ENCODE measurements at regions not wholly inside any gene's neighbourhood (a gene's known extent, or its start where the extent isn't known, plus 50 kb on each side); places are given as distances from the start of the nearest gene placed in this dataset.

- H3K36me3 ChIP-seq (ENCODE audit: control insufficient read depth, insufficient read depth, low read length): no peaks in the 10 kb centered on the region
- no peak overlapping the region for H3K27ac ChIP-seq (ENCODE audit: low read length)
- intact Hi-C loops (cut with micrococcal nuclease; ENCODE audit: unreplicated experiment) (loop anchor here (1.0 kb wide), 1 partner anchor 9 kb away; no protein-coding TSS in a partner anchor), in situ Hi-C loops (cut with HindIII; ENCODE audit: low pct_unique_long_range_greater_than_20kb, low sequenced_read_pairs) (no loop called here)
- H3K4me1 ChIP-seq (ENCODE audit: control insufficient read depth, insufficient read depth, low read length): no peaks in the 10 kb centered on the region
- no peaks in the 10 kb centered on the region for H3K9me3 ChIP-seq (ENCODE audit: control insufficient read depth, insufficient read depth, low read depth, low read length)
- H3K27me3 ChIP-seq (ENCODE audit: control insufficient read depth, insufficient read depth, low read length): no peaks in the 10 kb centered on the region
- H3K4me3 ChIP-seq (ENCODE audit: low read depth in 2 of 2, low read length in 2 of 2): no peak overlapping the region
- TF ChIP-seq POLR2AphosphoS5 (IDR thresholded peaks at IDR 0.05; ENCODE audit: low read depth, low read length): no peak
- TF ChIP-seq, protein P1, sequence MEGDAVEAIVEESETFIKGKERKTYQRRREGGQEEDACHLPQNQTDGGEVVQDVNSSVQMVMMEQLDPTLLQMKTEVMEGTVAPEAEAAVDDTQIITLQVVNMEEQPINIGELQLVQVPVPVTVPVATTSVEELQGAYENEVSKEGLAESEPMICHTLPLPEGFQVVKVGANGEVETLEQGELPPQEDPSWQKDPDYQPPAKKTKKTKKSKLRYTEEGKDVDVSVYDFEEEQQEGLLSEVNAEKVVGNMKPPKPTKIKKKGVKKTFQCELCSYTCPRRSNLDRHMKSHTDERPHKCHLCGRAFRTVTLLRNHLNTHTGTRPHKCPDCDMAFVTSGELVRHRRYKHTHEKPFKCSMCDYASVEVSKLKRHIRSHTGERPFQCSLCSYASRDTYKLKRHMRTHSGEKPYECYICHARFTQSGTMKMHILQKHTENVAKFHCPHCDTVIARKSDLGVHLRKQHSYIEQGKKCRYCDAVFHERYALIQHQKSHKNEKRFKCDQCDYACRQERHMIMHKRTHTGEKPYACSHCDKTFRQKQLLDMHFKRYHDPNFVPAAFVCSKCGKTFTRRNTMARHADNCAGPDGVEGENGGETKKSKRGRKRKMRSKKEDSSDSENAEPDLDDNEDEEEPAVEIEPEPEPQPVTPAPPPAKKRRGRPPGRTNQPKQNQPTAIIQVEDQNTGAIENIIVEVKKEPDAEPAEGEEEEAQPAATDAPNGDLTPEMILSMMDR (IDR thresholded peaks at IDR 0.05): no peak
- ATAC-seq (no peak), DNase-seq (ENCODE audit: low read depth, low spot score) (no peak)
- CTCF ChIA-PET: no interaction called here
- BruUV-seq (replicated peaks): no TSS peak
- POLR2A ChIA-PET: no interaction called here
These were observed 338.8 kb downstream of the HAO1 start for GRCh38 chr20:7601431-7601830.

- ATAC-seq (no peak), DNase-seq (ENCODE audit: low read depth, low spot score) (no peak)
- intact Hi-C loops (cut with micrococcal nuclease; ENCODE audit: unreplicated experiment): no loop called here
- H3K27ac ChIP-seq (ENCODE audit: low read length): no peak overlapping the region
- H3K4me1 ChIP-seq (ENCODE audit: control insufficient read depth, insufficient read depth, low read length): no peaks in the 10 kb centered on the region
- no peaks in the 10 kb centered on the region for H3K36me3 ChIP-seq (ENCODE audit: control insufficient read depth, insufficient read depth, low read length)
- ChIA-PET POLR2A (no interaction called here), CTCF (interaction anchor here (0.6 kb wide), 1 partner anchor 14 kb away, joined by 6 read pairs; no protein-coding TSS in a partner anchor)
- no TSS peak for BruUV-seq (replicated peaks)
- H3K4me3 ChIP-seq (ENCODE audit: low read depth in 2 of 2, low read length in 2 of 2): no peak overlapping the region
- in situ Hi-C loops (cut with HindIII; ENCODE audit: low pct_unique_long_range_greater_than_20kb, low sequenced_read_pairs): no loop called here
- 0 out of 2 replicates have a peak, but pooled peaks cover 2% of the 10 kb centered on the region for H3K9me3 ChIP-seq (ENCODE audit: control insufficient read depth, insufficient read depth, low read depth, low read length)
- TF ChIP-seq, protein P1 (IDR thresholded peaks at IDR 0.05): no peak
- no peak for TF ChIP-seq TCF7L2 (IDR thresholded peaks at IDR 0.05; ENCODE audit: low read depth, low read length)
- no peak for TF ChIP-seq REST (IDR thresholded peaks at IDR 0.05; ENCODE audit: insufficient read depth in 1 of 2, low read depth in 2 of 2, low read length in 1 of 2)
- no peak for TF ChIP-seq POLR2AphosphoS5 (IDR thresholded peaks at IDR 0.05; ENCODE audit: low read depth, low read length)
- TF ChIP-seq SIN3A (IDR thresholded peaks at IDR 0.05; ENCODE audit: borderline replicate concordance, insufficient read depth, low read depth, low read length): no peak
- no peaks in the 10 kb centered on the region for H3K27me3 ChIP-seq (ENCODE audit: control insufficient read depth, insufficient read depth, low read length)
These were observed 333.3 kb downstream of the HAO1 start for GRCh38 chr20:7606941-7607340.

Data from Panc1 (cell line).